Suprapubic skin (tissue), 4 donors: ENCODE measurements at regions not wholly inside any gene's neighbourhood (a gene's known extent, or its start where the extent isn't known, plus 50 kb on each side); places are given as distances from the start of the nearest gene placed in this dataset.

ENCODE experiments used
- DNase-seq, 2 donors: peaks; one replicate each; pipeline ENCODE4 v3.0.0-alpha.2; 2019; ENCODE audit warnings: low spot score in 2 of 2
- H3K27ac ChIP-seq: fragments of 200-600 bp; sonication (generic); one replicate; pipeline ENCODE4 v1.5.1; 2019
- H3K27me3 ChIP-seq: fragments of 200-600 bp; sonication (generic); one replicate; pipeline ENCODE4 v1.5.1; 2019
- H3K36me3 ChIP-seq: fragments of 200-600 bp; sonication (generic); one replicate; pipeline ENCODE4 v1.5.1; 2019
- H3K4me1 ChIP-seq: fragments of 200-600 bp; sonication (generic); one replicate; pipeline ENCODE4 v1.5.1; 2019
- H3K4me3 ChIP-seq: fragments of 200-600 bp; sonication (generic); one replicate; pipeline ENCODE4 v1.5.1; 2019; ENCODE audit warnings: mild to moderate bottlenecking
- H3K9me3 ChIP-seq: fragments of 200-600 bp; sonication (generic); one replicate; pipeline ENCODE4 v1.5.1; 2019
- CTCF ChIP-seq, 2 donors: fragments of 200-600 bp in 1 of 2; fragments of 450-650 bp in 1 of 2; sonication (generic) in 1 of 2; IDR thresholded peaks; one replicate each; pipeline ENCODE4 v1.5.1; 2016 to 2019; ENCODE audit warnings: antibody characterized with exemption in 2 of 2, mild to moderate bottlenecking in 1 of 2, moderate library complexity in 1 of 2
- EP300 ChIP-seq: sonication (generic); formaldehyde crosslinking; IDR thresholded peaks from one replicate; pipeline ENCODE4 v1.6.1; 2017; ENCODE audit warnings: antibody characterized with exemption
- POLR2A ChIP-seq, 2 donors: fragments of 450-650 bp; IDR thresholded peaks; one replicate each; pipeline ENCODE4 v1.6.1; 2017; ENCODE audit warnings: antibody characterized with exemption in 2 of 2, mild to moderate bottlenecking in 2 of 2, moderate library complexity in 2 of 2
- POLR2AphosphoS5 ChIP-seq, 3 donors: sonication (generic); formaldehyde crosslinking; IDR thresholded peaks; one replicate each; pipeline ENCODE4 v1.6.1; 2017; ENCODE audit warnings: antibody characterized with exemption in 3 of 3
- WGBS: methylation state at CpG from one replicate; pipeline ENCODE4 v1.1.5; 2018; 5-methylcytosine and 5-hydroxymethylcytosine counted together

- Histone ChIP-seq H3K9me3 (no peaks in the 10 kb centered on the region), H3K4me3 (no peak overlapping the region), H3K27ac (no peak overlapping the region), H3K4me1 (no peaks in the 10 kb centered on the region), H3K27me3 (no peaks in the 10 kb centered on the region), H3K36me3 (no peaks in the 10 kb centered on the region)
- WGBS: 60% methylated on average over 1 of the region's 1 CpG
- DNase-seq: no peak
- no peak for TF ChIP-seq POLR2A (IDR thresholded peaks at IDR 0.05)
- no peak for TF ChIP-seq EP300
- no peak for TF ChIP-seq CTCF (IDR thresholded peaks at IDR 0.05)
- TF ChIP-seq POLR2AphosphoS5 (IDR thresholded peaks at IDR 0.05): no peak
Observed at GRCh38 chr9:26086396-26086795, 408.2 kb upstream of the TUSC1 start.

GRCh38 chr9:26081847-26082246 lies 403.6 kb upstream of the TUSC1 start:
- Histone ChIP-seq H3K27me3 (no peaks in the 10 kb centered on the region), H3K4me3 (no peak overlapping the region), H3K9me3 (no peaks in the 10 kb centered on the region), H3K36me3 (no peaks in the 10 kb centered on the region), H3K27ac (no peak overlapping the region), H3K4me1 (no peaks in the 10 kb centered on the region)
- no peak for DNase-seq
- 75% methylated on average over 5 of the region's 5 CpGs for whole genome bisulfite sequencing
- TF ChIP-seq POLR2A (IDR thresholded peaks at IDR 0.05) (no peak), EP300 (no peak), POLR2AphosphoS5 (IDR thresholded peaks at IDR 0.05) (no peak), CTCF (IDR thresholded peaks at IDR 0.05) (no peak)

- H3K4me1 ChIP-seq: no peaks in the 10 kb centered on the region
- no peak overlapping the region for H3K4me3 ChIP-seq
- no peaks in the 10 kb centered on the region for H3K36me3 ChIP-seq
- H3K27ac ChIP-seq: no peak overlapping the region
- no peak for DNase-seq
- no peaks in the 10 kb centered on the region for H3K27me3 ChIP-seq
- no peak for TF ChIP-seq POLR2A (IDR thresholded peaks at IDR 0.05)
- TF ChIP-seq POLR2AphosphoS5 (IDR thresholded peaks at IDR 0.05): no peak
- TF ChIP-seq EP300: no peak
- TF ChIP-seq CTCF (IDR thresholded peaks at IDR 0.05): no peak
- H3K9me3 ChIP-seq: peaks cover 9% of the 10 kb centered on the region
- 68% methylated on average over 4 of the region's 4 CpGs for whole genome bisulfite sequencing
Observed at GRCh38 chr9:26078706-26079105, 400.5 kb upstream of the TUSC1 start.

- DNase-seq: no peak
- Histone ChIP-seq H3K27me3 (no peaks in the 10 kb centered on the region), H3K27ac (no peak overlapping the region), H3K36me3 (no peaks in the 10 kb centered on the region), H3K4me1 (no peaks in the 10 kb centered on the region), H3K9me3 (peaks cover 9% of the 10 kb centered on the region), H3K4me3 (no peak overlapping the region)
- 80% methylated on average over 1 of the region's 4 CpGs for WGBS
- TF ChIP-seq EP300 (no peak), CTCF (IDR thresholded peaks at IDR 0.05) (no peak), POLR2AphosphoS5 (IDR thresholded peaks at IDR 0.05) (no peak), POLR2A (IDR thresholded peaks at IDR 0.05) (no peak)
Observed at GRCh38 chr9:26077860-26078259, 399.6 kb upstream of the TUSC1 start.

GRCh38 chr9:26067608-26068007 lies 389.4 kb upstream of the TUSC1 start:
- no peaks in the 10 kb centered on the region for H3K27me3 ChIP-seq

More at GRCh38 chr9:26067608-26068007, 389.4 kb upstream of the TUSC1 start:
- Histone ChIP-seq H3K4me3 (no peak overlapping the region), H3K9me3 (no peaks in the 10 kb centered on the region), H3K36me3 (no peaks in the 10 kb centered on the region), H3K27ac (no peak overlapping the region), H3K4me1 (no peaks in the 10 kb centered on the region)
- WGBS: 92% methylated on average over 1 of the region's 1 CpG
- no peak for TF ChIP-seq POLR2A (IDR thresholded peaks at IDR 0.05)
- TF ChIP-seq CTCF (IDR thresholded peaks at IDR 0.05): no peak
- no peak for TF ChIP-seq POLR2AphosphoS5 (IDR thresholded peaks at IDR 0.05)
- TF ChIP-seq EP300: no peak
- no peak for DNase-seq
